ENCODE measurements at regions not wholly inside any gene's neighbourhood (a gene's known extent, or its start where the extent isn't known, plus 50 kb on each side); places are given as distances from the start of the nearest gene placed in this dataset.

DNA sequence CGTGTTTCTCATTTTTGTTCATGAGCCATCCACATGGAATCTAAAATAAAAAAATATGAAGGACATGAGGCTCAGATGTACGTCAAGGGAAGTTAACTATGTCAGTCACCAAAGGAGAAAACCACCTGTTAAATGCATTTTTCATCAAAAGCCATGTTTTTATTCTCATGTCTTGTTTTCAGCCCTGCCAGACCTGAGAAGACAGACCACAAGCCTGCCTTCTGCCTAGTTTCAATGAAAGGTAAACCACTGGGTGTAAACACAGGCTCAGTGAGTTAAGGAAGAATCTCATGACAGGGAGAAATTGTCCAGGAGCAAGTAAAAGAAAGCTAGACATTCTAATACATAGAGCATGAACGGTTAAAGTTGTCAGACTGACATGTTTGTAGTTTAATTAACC lies 52.3 kb upstream of the TNIP3 start:
- ATAC-seq (no peak), DNase-seq (no peak)
- TF ChIP-seq, protein P1, sequence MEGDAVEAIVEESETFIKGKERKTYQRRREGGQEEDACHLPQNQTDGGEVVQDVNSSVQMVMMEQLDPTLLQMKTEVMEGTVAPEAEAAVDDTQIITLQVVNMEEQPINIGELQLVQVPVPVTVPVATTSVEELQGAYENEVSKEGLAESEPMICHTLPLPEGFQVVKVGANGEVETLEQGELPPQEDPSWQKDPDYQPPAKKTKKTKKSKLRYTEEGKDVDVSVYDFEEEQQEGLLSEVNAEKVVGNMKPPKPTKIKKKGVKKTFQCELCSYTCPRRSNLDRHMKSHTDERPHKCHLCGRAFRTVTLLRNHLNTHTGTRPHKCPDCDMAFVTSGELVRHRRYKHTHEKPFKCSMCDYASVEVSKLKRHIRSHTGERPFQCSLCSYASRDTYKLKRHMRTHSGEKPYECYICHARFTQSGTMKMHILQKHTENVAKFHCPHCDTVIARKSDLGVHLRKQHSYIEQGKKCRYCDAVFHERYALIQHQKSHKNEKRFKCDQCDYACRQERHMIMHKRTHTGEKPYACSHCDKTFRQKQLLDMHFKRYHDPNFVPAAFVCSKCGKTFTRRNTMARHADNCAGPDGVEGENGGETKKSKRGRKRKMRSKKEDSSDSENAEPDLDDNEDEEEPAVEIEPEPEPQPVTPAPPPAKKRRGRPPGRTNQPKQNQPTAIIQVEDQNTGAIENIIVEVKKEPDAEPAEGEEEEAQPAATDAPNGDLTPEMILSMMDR (IDR thresholded peaks at IDR 0.05) = no peak
- H3K36me3 ChIP-seq = no peaks in the 10 kb centered on the region
- WGBS, 2 donors = 73 to 77% methylated on average over 3 of the region's 3 CpGs
- H3K4me3 ChIP-seq = no peak overlapping the region
- intact Hi-C loops (cut with DNase I) = no loop called here
- H3K9me3 ChIP-seq = no peaks in the 10 kb centered on the region
- no peaks in the 10 kb centered on the region for H3K4me1 ChIP-seq
- peaks cover 0 to 5% (median 0%) of the 10 kb centered on the region in 7 donors for H3K27me3 ChIP-seq
- no peak overlapping the region for H3K27ac ChIP-seq

DNA sequence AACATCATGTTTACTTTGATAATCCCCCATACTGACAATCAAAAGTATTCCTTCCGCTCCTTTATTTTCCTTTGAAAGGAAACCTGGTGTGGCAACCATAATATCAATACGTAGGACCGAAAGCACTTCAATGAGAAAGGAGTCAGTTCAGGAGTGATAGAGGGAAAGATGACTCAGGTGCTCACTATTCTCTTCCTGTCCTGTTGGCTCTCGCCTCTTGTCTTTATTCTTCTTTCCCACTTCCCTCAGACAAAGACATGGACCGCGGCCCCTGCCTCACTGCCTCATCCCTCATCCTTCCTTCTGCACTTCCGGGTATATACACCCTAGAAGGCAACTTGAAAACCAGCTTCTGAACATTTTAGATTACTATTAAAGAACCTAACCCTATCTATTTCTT lies 49.8 kb upstream of the TNIP3 start:
- DNase-seq = no peak
- intact Hi-C loops (cut with DNase I) = no loop called here
- WGBS, 2 donors = 81 to 91% methylated on average over 7 of the region's 7 CpGs

More for the DNA sequence above, 49.8 kb upstream of the TNIP3 start:
- no peaks in the 10 kb centered on the region for H3K27me3 ChIP-seq
- TF ChIP-seq, protein P1 (IDR thresholded peaks at IDR 0.05) = no peak
- H3K9me3 ChIP-seq = peaks cover 0 to 5% (median 0%) of the 10 kb centered on the region in 11 donors
- H3K4me1 ChIP-seq = no peaks in the 10 kb centered on the region
- no peak overlapping the region for H3K4me3 ChIP-seq
- ATAC-seq = no peak
- no peaks in the 10 kb centered on the region for H3K36me3 ChIP-seq
- H3K27ac ChIP-seq = no peak overlapping the region
